ENCODE measurements at regions not wholly inside any gene's neighbourhood (a gene's known extent, or its start where the extent isn't known, plus 50 kb on each side); places are given as distances from the start of the nearest gene placed in this dataset.

DNA sequence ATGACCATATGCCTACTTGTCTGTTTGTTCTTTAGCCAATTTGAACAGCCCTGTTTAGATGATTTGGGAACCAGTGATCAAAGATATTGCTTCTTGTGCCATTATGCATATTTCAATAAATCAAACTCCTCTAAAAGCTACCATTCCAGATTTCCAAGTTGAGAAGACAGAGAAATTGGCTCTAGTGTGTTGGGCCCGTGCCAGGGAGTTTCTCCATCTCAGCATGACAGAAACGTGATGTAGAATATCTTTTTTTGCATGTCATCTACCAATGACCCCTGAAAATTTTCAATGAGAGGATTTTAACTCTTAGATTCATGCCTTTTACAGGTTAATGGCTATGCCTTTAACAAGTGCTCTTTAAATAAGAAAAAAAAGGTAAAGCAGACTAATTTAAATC lies 50.7 kb upstream of the CABCOCO1 start:
- TF ChIP-seq, protein P1, sequence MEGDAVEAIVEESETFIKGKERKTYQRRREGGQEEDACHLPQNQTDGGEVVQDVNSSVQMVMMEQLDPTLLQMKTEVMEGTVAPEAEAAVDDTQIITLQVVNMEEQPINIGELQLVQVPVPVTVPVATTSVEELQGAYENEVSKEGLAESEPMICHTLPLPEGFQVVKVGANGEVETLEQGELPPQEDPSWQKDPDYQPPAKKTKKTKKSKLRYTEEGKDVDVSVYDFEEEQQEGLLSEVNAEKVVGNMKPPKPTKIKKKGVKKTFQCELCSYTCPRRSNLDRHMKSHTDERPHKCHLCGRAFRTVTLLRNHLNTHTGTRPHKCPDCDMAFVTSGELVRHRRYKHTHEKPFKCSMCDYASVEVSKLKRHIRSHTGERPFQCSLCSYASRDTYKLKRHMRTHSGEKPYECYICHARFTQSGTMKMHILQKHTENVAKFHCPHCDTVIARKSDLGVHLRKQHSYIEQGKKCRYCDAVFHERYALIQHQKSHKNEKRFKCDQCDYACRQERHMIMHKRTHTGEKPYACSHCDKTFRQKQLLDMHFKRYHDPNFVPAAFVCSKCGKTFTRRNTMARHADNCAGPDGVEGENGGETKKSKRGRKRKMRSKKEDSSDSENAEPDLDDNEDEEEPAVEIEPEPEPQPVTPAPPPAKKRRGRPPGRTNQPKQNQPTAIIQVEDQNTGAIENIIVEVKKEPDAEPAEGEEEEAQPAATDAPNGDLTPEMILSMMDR (IDR thresholded peaks at IDR 0.05; ENCODE audit: extremely low read depth in 1 of 2, insufficient read depth in 1 of 2, low read depth in 1 of 2, low read length in 2 of 2): no peak
- TF ChIP-seq FOS (IDR thresholded peaks at IDR 0.05; ENCODE audit: borderline replicate concordance, insufficient read depth, low read length): no peak
- no peak for TF ChIP-seq POLR2A (IDR thresholded peaks at IDR 0.05; ENCODE audit: low read depth, low read length)
